ENCODE measurements at regions not wholly inside any gene's neighbourhood (a gene's known extent, or its start where the extent isn't known, plus 50 kb on each side); places are given as distances from the start of the nearest gene placed in this dataset.

DNA sequence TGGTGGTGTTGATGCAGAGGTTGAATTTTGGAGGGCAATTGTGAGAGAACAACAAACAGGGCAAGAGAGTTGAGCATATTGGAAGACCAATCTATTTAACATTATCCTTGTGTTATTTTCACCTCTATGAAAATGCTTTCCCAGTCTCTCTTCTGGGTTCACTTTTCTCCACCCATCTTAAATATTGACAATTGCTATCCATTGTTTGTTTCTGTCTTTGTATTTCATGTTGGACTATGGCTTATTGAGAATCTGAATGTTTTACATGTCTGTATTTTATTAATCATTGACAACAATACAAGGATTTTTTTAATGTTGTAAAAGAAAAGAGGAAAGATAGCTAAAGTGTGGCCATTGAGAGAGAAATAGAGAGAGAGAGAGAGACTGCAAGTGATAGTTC, 1121.5 kb downstream of the BRINP3 start:
- TF ChIP-seq, protein P1, sequence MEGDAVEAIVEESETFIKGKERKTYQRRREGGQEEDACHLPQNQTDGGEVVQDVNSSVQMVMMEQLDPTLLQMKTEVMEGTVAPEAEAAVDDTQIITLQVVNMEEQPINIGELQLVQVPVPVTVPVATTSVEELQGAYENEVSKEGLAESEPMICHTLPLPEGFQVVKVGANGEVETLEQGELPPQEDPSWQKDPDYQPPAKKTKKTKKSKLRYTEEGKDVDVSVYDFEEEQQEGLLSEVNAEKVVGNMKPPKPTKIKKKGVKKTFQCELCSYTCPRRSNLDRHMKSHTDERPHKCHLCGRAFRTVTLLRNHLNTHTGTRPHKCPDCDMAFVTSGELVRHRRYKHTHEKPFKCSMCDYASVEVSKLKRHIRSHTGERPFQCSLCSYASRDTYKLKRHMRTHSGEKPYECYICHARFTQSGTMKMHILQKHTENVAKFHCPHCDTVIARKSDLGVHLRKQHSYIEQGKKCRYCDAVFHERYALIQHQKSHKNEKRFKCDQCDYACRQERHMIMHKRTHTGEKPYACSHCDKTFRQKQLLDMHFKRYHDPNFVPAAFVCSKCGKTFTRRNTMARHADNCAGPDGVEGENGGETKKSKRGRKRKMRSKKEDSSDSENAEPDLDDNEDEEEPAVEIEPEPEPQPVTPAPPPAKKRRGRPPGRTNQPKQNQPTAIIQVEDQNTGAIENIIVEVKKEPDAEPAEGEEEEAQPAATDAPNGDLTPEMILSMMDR (IDR thresholded peaks at IDR 0.05), result no peak
- TF ChIP-seq POLR2A (IDR thresholded peaks at IDR 0.05), result no peak

All from right lobe of liver (tissue), 4 donors.